ENCODE measurements at regions not wholly inside any gene's neighbourhood (a gene's known extent, or its start where the extent isn't known, plus 50 kb on each side); places are given as distances from the start of the nearest gene placed in this dataset.

- TF ChIP-seq CTCF (IDR thresholded peaks at IDR 0.05) (no peak), POLR2A (IDR thresholded peaks at IDR 0.05) (no peak)
Measured at GRCh38 chr1:109822749-109823542, 59.2 kb upstream of the EPS8L3 start.

Data from lower leg skin (tissue), 3 donors.